HT1080 (cell line): ENCODE measurements at regions not wholly inside any gene's neighbourhood (a gene's known extent, or its start where the extent isn't known, plus 50 kb on each side); places are given as distances from the start of the nearest gene placed in this dataset.
A peak's percentile ranks its signal among the peaks of the same experiment; 100 is the strongest.

Experiments used
- DNase-seq: peaks from one replicate; pipeline ENCODE4 v3.0.0-alpha.2; 2015; ENCODE audit warnings: low read depth

DNA sequence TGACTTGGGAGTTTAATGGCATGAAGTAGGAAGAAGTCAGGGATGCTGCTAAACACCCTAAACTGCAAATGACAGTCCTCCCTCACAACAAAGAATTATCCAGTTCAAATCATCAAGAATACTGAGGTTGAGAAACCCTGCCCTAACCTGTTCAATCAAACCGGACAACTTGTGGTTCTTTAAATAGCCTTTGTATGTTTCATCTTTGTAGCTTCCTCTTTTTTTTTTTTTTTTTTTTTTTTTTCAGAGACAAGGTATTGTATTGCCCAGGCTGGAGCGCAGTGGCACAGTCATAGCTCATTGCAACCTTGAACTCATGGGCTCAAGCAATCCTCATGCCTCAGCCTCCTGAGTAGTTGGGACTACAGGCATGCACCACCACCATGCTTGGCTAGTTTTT lies 52.5 kb upstream of the TTC29 start:
- no peak for DNase-seq

DNA sequence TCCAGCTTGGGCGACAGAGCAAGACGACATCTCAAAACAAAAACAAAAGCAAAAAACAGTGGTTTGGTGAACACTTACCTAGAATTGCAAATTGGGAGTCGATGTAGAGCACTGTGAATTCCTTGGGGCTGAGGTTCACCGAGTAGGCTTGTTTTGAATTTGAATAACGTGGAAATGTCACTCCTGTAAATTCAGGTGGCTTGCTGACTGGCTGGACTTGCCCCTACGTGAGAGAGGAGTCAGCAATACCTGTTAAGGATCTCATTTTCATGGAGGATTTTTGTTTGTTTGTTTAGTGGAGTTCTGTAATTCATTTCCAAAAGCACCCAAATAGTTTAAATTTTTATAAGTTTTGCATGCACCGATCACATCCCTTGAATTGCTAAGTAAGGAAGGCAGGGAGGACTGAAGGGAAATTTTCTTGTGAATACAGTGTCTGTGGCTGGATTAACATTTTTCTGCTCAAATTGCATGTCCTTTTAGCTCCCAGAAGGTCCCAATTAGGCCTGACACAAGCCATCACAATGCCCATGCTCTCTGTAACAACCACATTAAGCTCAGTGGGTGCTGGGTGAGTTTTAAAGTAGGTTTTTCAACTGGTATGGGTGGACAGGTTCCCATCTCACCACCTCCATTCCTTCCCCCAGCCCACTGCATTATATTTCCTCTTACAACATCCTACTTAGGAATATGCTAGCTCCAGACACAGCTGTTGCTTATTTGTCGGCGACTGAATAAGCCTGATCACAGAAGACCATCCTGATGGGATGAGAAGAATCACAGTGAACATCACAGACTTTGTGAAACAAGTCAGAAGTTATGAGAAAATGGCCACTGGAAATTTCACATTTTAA lies 58.5 kb upstream of the TTC29 start:
- DNase-seq = no peak

GRCh38 chr4:147006229-147006628 lies 60.6 kb upstream of the TTC29 start:
- DNase-seq = no peak

DNA sequence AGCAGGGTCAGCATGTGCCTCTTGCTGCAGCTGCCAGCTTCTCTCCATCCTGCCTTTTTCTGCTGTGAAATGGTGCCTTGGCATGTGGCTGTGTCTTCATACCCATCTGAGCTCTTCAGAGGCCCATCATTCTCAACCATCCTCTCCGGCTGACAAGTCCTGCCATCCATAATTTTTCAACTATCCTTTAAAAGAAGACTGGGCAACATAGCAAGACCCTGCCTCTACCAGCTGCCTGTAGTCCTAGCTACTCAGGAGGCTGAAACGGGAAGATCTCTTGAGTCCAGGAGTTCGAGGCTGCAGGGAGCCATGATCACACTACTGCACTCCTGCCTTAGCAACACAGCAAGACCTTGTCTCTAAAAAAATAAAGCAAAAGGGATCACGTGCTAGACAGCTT lies 64.2 kb upstream of the TTC29 start:
- no peak for DNase-seq

DNA sequence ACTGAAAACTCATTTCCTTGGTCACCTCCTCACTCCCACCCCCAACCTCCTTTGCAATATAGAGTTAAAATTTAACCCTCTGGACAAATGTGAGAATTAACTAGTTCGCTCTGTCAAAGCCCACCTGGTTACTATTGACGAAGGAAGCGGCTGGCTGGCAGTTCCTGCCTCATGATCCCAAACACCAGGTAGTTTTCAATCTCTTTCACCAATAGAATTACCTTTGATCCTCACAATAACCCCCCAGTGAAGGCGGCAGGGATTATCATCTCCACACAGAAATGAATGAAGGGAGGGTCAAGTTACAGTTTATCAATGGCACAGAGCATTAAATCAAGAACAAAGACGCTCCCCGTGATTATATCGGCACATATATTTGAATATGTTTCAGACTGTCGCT lies 65.7 kb upstream of the TTC29 start:
- no peak for DNase-seq

- no peak for DNase-seq
These were observed 66.5 kb upstream of the TTC29 start for GRCh38 chr4:147012059-147012707.

DNA sequence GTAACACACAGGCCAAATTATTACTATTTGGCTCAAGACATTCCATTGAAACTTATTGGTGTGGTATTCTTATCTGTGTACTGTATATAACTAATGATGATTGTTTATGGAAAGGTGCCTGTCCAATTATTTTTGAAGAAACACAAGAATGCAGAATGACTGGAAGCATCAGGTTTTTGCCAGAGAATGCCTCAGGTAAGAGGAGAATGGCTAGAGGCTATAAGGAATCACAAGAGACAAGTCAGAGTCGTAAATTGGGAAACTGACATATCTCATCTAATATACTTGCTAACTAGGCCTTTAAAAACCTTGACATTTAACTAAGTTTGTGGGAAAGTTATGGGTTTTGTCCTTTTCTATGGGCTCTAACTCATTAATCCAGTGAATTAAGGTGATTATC lies 69.3 kb upstream of the TTC29 start:
- no peak for DNase-seq

GRCh38 chr4:147015491-147015890 lies 69.8 kb upstream of the TTC29 start:
- no peak for DNase-seq

GRCh38 chr4:147017081-147017480 lies 71.4 kb upstream of the TTC29 start:
- peak; percentile 5 for DNase-seq

DNA sequence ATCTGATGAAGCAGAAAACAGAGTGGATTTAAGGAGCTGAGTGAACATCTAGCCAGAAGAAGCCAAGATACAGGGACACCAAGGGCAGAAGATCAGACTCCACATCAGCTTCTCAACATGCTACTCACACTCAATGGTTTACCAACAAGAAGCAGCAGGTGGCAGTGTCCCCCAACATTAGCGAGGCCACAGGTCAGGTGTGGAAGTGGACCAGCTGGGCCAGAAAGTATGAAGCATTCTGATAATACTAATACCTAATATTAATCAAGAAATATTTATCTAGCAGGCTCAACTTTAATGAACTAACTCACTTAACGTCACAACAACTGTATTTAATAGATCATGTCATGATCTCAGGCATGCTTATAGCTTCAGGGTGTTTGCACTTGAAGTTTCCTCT lies 73.4 kb upstream of the TTC29 start:
- DNase-seq = peak; percentile 43

GRCh38 chr4:147020456-147020855 lies 74.8 kb upstream of the TTC29 start:
- no peak for DNase-seq

GRCh38 chr4:147025042-147025441 lies 79.4 kb upstream of the TTC29 start:
- DNase-seq = no peak

GRCh38 chr4:147029296-147029695 lies 83.6 kb upstream of the TTC29 start:
- no peak for DNase-seq

- DNase-seq = no peak
These were observed 88.7 kb upstream of the TTC29 start for GRCh38 chr4:147034372-147034771.

GRCh38 chr4:147037069-147037468 lies 91.4 kb upstream of the TTC29 start:
- DNase-seq = no peak

GRCh38 chr4:147039976-147040575 lies 94.4 kb upstream of the TTC29 start:
- no peak for DNase-seq

DNA sequence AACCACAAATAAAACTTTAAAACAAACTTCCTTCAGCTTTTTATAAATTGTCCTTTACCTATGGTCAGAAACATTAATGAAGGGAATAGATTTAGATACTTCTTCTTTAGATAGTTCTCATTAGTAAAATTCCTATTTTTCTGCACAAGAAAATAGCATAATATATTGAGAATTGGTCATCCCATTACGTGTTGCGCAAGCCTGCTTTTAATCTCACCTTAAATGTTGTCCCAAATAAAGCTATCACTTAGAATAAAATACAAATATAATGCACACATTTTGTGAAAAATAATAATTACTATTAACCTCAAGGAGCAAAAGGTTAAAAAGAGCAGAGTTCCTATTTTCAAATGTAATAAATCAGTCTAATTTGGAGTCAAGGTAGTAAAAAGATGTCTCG lies 95.2 kb upstream of the TTC29 start:
- DNase-seq = no peak

- DNase-seq = no peak
These were observed 95.7 kb upstream of the TTC29 start for GRCh38 chr4:147041376-147041775.

DNA sequence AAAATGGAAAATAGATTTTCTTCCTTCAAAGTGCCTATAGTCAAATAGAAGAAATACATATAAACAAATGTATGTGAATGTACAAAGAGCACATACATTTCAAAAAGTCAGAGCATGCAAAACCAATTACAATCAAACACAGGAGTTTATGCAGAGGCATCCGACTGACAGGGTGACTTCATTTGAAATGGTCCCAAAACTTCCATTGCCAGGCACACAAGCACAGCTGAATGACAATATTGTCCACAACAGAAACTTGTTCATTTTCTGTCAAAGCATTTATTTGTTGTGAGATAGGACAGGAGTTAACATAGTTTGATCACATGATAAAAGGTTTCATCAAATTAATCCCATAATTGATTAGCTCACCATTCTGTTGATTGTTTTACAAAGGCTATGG lies 96.4 kb upstream of the TTC29 start:
- DNase-seq = no peak

- no peak for DNase-seq
These were observed 98.6 kb upstream of the TTC29 start for GRCh38 chr4:147044241-147044640.

DNA sequence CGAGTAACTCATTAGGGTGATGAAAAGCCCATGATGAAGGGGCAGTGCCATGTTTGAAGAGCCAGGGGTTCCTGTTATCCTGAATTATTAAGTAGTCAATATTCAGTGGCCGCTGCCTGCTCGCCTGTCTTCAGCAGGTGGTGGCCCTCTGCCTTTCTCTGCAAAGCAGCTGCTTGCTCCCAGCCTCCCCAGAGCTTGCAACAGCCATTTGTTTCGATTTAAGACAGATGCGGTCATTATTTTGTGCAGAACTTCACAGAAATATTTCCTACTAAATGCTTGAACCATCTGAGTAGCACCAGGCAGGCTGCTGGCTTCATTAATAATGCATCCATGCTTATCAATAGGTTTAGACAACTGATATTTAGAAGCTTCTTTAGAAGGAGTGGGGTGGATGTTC lies 104.3 kb upstream of the TTC29 start:
- no peak for DNase-seq

DNA sequence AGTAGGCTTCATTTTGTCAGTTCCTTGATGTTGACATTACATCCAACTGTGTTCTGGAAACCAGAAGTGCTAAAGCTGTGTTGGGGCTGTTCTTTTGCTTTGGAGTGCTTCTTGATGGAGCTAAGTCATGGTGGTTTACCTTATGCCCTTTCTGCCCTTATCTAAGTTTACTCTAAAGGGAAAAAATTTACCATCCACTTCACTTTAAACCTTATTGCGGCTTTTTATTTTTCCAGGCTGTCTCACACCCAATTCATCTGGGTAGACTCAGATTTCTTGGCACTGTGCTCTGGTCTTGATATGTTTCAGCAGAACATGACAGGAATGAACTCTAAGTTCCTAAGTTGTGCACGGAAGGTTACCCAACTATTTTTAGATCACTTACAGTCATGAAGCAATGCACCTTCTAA lies 104.7 kb upstream of the TTC29 start:
- DNase-seq = no peak

- DNase-seq = peak; percentile 10
These were observed 106.7 kb upstream of the TTC29 start for GRCh38 chr4:147052361-147052760.
